ENCODE measurements at regions not wholly inside any gene's neighbourhood (a gene's known extent, or its start where the extent isn't known, plus 50 kb on each side); places are given as distances from the start of the nearest gene placed in this dataset.

DNA sequence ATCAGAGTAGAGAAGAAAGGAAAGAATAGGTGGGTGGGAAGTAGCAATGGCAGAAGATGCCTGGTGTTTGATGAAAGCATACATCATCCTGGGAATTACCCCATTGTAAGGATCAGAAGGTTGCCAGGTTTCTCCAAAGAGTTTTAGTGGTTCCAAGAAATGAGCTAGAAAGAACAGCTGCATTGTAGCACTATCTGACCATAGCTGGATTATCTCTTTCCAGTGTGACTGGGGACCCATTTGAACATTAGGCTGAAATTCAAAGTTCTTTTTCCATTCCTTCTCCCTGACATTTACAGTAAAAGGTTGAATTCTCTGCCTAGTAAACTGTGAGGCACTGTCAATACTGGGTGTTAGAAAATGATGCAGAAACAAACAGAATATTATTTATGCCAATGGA is 244.4 kb downstream of the GALC start:
- TF ChIP-seq POLR2A (IDR thresholded peaks at IDR 0.05; ENCODE audit: extremely low read depth, insufficient read length): no peak
- TF ChIP-seq CTCF (IDR thresholded peaks at IDR 0.05; ENCODE audit: low read depth, low read length): no peak
- TF ChIP-seq, protein P1, sequence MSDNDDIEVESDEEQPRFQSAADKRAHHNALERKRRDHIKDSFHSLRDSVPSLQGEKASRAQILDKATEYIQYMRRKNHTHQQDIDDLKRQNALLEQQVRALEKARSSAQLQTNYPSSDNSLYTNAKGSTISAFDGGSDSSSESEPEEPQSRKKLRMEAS (IDR thresholded peaks at IDR 0.05; ENCODE audit: low read depth, low read length): no peak

Measured in NB4 (cell line).